Endothelial cell of umbilical vein (primary cell): ENCODE measurements at regions not wholly inside any gene's neighbourhood (a gene's known extent, or its start where the extent isn't known, plus 50 kb on each side); places are given as distances from the start of the nearest gene placed in this dataset.

Experiments used
- BruUV-seq: library from RNA; stranded (reverse); fragments of 400-500 nt; replicated peaks from 2 replicates; lab custom pipeline; 2021; lab: Mats Ljungman, UMichigan
- CTCF ChIA-PET: fragments of 300-600, 350-600 bp; sonication (Branson Sonifier 250); formaldehyde crosslinking; loops from one replicate; lab custom pipeline; 2021; ENCODE audit warnings: antibody characterized with exemption, inconsistent platforms; lab: Charles Lee
- POLR2A ChIA-PET: fragments of 300-600, 350-600 bp; sonication (Branson Sonifier 250); formaldehyde crosslinking; loops from one replicate; lab custom pipeline; 2021; ENCODE audit warnings: antibody characterized with exemption, inconsistent platforms; lab: Charles Lee
- DNase-seq: peaks from one replicate; pipeline ENCODE4 v3.0.0-alpha.2; 2011; ENCODE audit warnings: low read depth, low spot score
- FAIRE-seq: peaks from 2 replicates; lab custom pipeline; 2011; peaks lifted over from hg19 to GRCh38; lab: Jason Lieb, UNC
- H2AFZ ChIP-seq: 2 replicates; pipeline ENCODE4 v1.6.0; 2012; ENCODE audit warnings: low read depth, low read length, control low read depth, inconsistent platforms
- H3K27ac ChIP-seq: 2 replicates; pipeline ENCODE4 v1.5.1; 2011; ENCODE audit warnings: low read depth, mild to moderate bottlenecking, control low read depth, low read length, moderate library complexity; ENCODE audit not compliant: insufficient read depth
- H3K27me3 ChIP-seq, 2 experiments: 2 replicates each; pipeline versions ENCODE4 v1.6.0 to v1.6.1; 2011; ENCODE audit warnings: low read length in 2 of 2, mixed read lengths in 1 of 2; ENCODE audit not compliant: control insufficient read depth in 2 of 2, insufficient read depth in 2 of 2
- H3K36me3 ChIP-seq, 2 experiments: 2 replicates in 1 of 2; 3 replicates in 1 of 2; pipeline ENCODE4 v1.5.1; 2011; ENCODE audit warnings: low read length in 2 of 2, mild to moderate bottlenecking in 1 of 2, moderate library complexity in 1 of 2; ENCODE audit not compliant: control insufficient read depth in 2 of 2, insufficient read depth in 2 of 2; ENCODE audit errors: extremely low read depth in 1 of 2
- H3K4me1 ChIP-seq: 3 replicates; pipeline ENCODE4 v1.5.1; 2011; ENCODE audit warnings: mild to moderate bottlenecking, low read length; ENCODE audit not compliant: control insufficient read depth, insufficient read depth; ENCODE audit errors: extremely low read depth
- H3K4me2 ChIP-seq: 2 replicates; pipeline ENCODE4 v1.6.1; 2011; ENCODE audit warnings: low read length, control low read depth, mixed read lengths; ENCODE audit not compliant: insufficient read depth
- H3K4me3 ChIP-seq, 3 experiments: fragments of 200-600 bp in 1 of 3; sonication (generic), shearing (Covaris generic) in 1 of 3; replicated peaks in 1 of 3; 2 replicates each; pipeline ENCODE4 v1.5.1; 2011 to 2016; ENCODE audit warnings: control low read depth in 3 of 3, low read length in 3 of 3, mild to moderate bottlenecking in 2 of 3, inconsistent platforms in 1 of 3, low read depth in 1 of 3, moderate library complexity in 1 of 3; ENCODE audit not compliant: insufficient read depth in 1 of 3
- H3K79me2 ChIP-seq: 2 replicates; pipeline ENCODE4 v1.6.0; 2012; ENCODE audit warnings: low read length, inconsistent platforms; ENCODE audit not compliant: control insufficient read depth, insufficient read depth
- H3K9ac ChIP-seq: replicated peaks from 2 replicates; pipeline ENCODE3; 2011; ENCODE audit warnings: low read length, control low read depth; ENCODE audit not compliant: insufficient read depth; ENCODE audit errors: extremely low read depth
- H3K9me1 ChIP-seq: replicated peaks from 3 replicates; pipeline ENCODE4 v1.6.0; 2011; ENCODE audit warnings: mild to moderate bottlenecking, low read length; ENCODE audit not compliant: control insufficient read depth, insufficient read depth; ENCODE audit errors: extremely low read depth
- H3K9me3 ChIP-seq: replicated peaks from 2 replicates; pipeline ENCODE4 v1.5.1; 2012; ENCODE audit warnings: low read length, inconsistent platforms; ENCODE audit not compliant: control insufficient read depth, insufficient read depth
- H4K20me1 ChIP-seq: replicated peaks from 2 replicates; pipeline ENCODE3; 2011; ENCODE audit warnings: mild to moderate bottlenecking, low read length; ENCODE audit not compliant: control insufficient read depth, insufficient read depth; ENCODE audit errors: extremely low read depth
- CTCF ChIP-seq, 2 donors: IDR thresholded peaks; 1 replicate in 1 of 2; 2 replicates in 1 of 2; pipeline ENCODE4 v1.5.1; 2011; ENCODE audit warnings: low read length in 2 of 2, mild to moderate bottlenecking in 2 of 2, moderate library complexity in 2 of 2, control low read depth in 1 of 2, inconsistent platforms in 1 of 2, low read depth in 1 of 2; ENCODE audit not compliant: insufficient read depth in 1 of 2; ENCODE audit errors: extremely low read depth in 1 of 2
- EZH2 ChIP-seq: IDR thresholded peaks from 2 replicates; pipeline ENCODE4 v1.6.1; 2012; ENCODE audit warnings: borderline replicate concordance, low read depth, mild to moderate bottlenecking, moderate library complexity, low read length, inconsistent platforms; ENCODE audit not compliant: severe bottlenecking
- FOS ChIP-seq: IDR thresholded peaks from 2 replicates; pipeline ENCODE4 v1.6.1; 2011; ENCODE audit warnings: mild to moderate bottlenecking, low read length, moderate library complexity, borderline replicate concordance; ENCODE audit not compliant: insufficient read depth
- GATA2 ChIP-seq: IDR thresholded peaks from 2 replicates; pipeline ENCODE4 v1.7.0; 2011; ENCODE audit warnings: low read depth, mild to moderate bottlenecking, moderate library complexity, mixed read lengths, low read length; ENCODE audit not compliant: insufficient read length, insufficient read depth
- JUN ChIP-seq: IDR thresholded peaks from 2 replicates; pipeline ENCODE4 v1.6.1; 2011; ENCODE audit warnings: borderline replicate concordance, low read depth; ENCODE audit not compliant: insufficient read length, insufficient read depth
- MAX ChIP-seq: IDR thresholded peaks from 2 replicates; pipeline ENCODE4 v1.6.1; 2011; ENCODE audit not compliant: insufficient read depth, insufficient read length
- MYC ChIP-seq: IDR thresholded peaks from one replicate; pipeline ENCODE4 v1.6.1; 2011; ENCODE audit warnings: mild to moderate bottlenecking, low read depth, low read length
- POLR2A ChIP-seq: IDR thresholded peaks from 2 replicates; pipeline ENCODE4 v1.6.1; 2012; ENCODE audit warnings: low read depth, mild to moderate bottlenecking, control low read depth, low read length
- POLR2AphosphoS5 ChIP-seq: IDR thresholded peaks from 2 replicates; pipeline ENCODE4 v1.6.1; 2012; ENCODE audit warnings: low read depth, mild to moderate bottlenecking, control low read depth, low read length, moderate library complexity; ENCODE audit not compliant: insufficient read depth
- dilution Hi-C: fragments of 300-500 bp; cut with MboI; formaldehyde crosslinking; loops from one replicate; pipeline ENCODE4 v1.15.0; 2019; ENCODE audit warnings: low sequenced_read_pairs; ENCODE audit not compliant: extremely low pct_ligation_motif_present
- intact Hi-C: fragments of 100-400 bp; cut with micrococcal nuclease; formaldehyde crosslinking; loops from one replicate; pipeline ENCODE4 v1.10.0; 2022

- intact Hi-C loops: no loop called here
- no peaks in the 10 kb centered on the region for H3K79me2 ChIP-seq
- no peaks in the 10 kb centered on the region for H3K27me3 ChIP-seq
- BruUV-seq: no TSS peak
- no peaks in the 10 kb centered on the region for H3K4me1 ChIP-seq
- no peak for TF ChIP-seq GATA2
- TF ChIP-seq EZH2: no peak
- no peak for TF ChIP-seq FOS
- no peak for TF ChIP-seq POLR2AphosphoS5
- no peak for TF ChIP-seq POLR2A
- TF ChIP-seq MAX: no peak
- TF ChIP-seq CTCF (IDR thresholded peaks at IDR 0.05; ENCODE audit: extremely low read depth in 1 of 2, insufficient read depth in 1 of 2, low read depth in 1 of 2, low read length in 2 of 2): no peak
- no peak for TF ChIP-seq JUN
- TF ChIP-seq MYC: no peak
- no peaks in the 10 kb centered on the region for H3K36me3 ChIP-seq
- CTCF ChIA-PET: no interaction called here
- no peak overlapping the region for H3K9ac ChIP-seq
- dilution Hi-C loops: no loop called here
- POLR2A ChIA-PET: no interaction called here
- DNase-seq (no peak), FAIRE-seq (no peak)
- no peak overlapping the region for H3K27ac ChIP-seq
- no peaks in the 10 kb centered on the region for H4K20me1 ChIP-seq
- H3K4me3 ChIP-seq: no peak overlapping the region
- H3K9me3 ChIP-seq: no peaks in the 10 kb centered on the region
- no peaks in the 10 kb centered on the region for H3K9me1 ChIP-seq
- H3K4me2 ChIP-seq: no peak overlapping the region
- H2AFZ ChIP-seq: no peak overlapping the region
These were observed 1608.7 kb downstream of the STIM2 start for GRCh38 chr4:28469387-28469786.
